UCSD-AML1 (cell line): ENCODE measurements at regions not wholly inside any gene's neighbourhood (a gene's known extent, or its start where the extent isn't known, plus 50 kb on each side); places are given as distances from the start of the nearest gene placed in this dataset.

ENCODE experiments used
- DNase-seq: peaks from one replicate; lab custom pipeline; 2025; ENCODE audit not compliant: unreplicated experiment; lab: John Stamatoyannopoulos, UW

DNA sequence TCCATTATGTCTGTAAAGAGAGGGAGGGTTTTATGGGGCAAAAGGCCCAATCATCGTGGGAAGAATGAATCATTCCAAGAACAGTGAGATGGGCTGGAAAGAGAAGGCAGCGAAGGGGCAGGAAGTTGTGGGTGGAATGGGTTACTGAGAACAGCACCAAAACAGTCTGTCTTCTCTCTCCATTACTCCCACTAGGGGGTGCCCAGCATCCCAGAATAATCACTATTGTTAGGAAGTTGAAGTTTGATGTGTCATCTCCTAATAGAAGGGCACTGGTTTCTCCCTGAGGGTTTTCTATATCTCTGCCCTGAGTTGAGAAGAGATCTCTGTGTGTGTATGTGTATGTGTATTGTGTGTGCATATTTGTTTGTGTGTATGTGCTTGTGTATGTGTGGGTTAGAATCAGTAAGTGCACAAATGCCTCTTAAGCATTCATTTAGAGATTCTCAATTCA is 76.6 kb upstream of the MAP4K3 start:
- peak; percentile 45 for DNase-seq

- DNase-seq, result no peak
These were observed 77.7 kb upstream of the MAP4K3 start for GRCh38 chr2:39514825-39515224.

GRCh38 chr2:39515273-39515896 is 78.3 kb upstream of the MAP4K3 start:
- no peak for DNase-seq

GRCh38 chr2:39515897-39516346 is 78.8 kb upstream of the MAP4K3 start:
- no peak for DNase-seq

DNA sequence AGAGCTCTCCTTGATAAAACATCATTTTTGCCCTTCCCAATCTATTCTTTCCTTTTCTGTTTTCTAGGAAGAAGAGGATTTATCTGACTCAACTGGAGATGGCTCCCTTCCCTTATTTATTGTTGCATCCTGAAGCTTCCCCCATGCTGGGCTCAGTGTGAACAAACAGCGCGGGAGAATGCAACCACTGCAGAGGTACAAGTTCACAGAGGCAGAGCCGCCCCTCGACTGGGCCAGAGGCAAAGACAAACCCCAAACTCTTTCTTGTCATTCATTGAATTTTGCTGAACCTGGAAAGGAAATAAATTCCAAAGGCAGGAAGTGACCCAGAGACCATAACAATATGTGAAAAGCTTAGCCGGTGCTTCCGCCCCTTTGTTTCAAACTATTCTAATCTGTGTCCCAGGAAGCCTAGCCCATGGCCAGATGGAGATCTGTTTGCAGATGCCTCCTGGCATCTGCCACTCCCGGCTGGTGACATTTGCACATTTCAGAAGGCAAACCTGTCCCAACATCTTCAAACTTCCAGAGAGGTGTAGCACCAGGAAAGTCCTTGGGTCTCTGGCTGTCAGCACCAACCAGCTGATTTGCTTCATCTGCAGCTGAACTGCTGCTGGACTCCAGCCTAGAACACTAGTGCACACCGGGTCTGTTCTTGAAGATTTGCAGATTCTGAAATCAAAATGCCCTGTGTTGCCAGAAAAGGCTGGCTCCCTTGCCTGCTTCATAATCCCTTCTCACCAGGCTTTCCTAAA is 79.4 kb upstream of the MAP4K3 start:
- no peak for DNase-seq

DNA sequence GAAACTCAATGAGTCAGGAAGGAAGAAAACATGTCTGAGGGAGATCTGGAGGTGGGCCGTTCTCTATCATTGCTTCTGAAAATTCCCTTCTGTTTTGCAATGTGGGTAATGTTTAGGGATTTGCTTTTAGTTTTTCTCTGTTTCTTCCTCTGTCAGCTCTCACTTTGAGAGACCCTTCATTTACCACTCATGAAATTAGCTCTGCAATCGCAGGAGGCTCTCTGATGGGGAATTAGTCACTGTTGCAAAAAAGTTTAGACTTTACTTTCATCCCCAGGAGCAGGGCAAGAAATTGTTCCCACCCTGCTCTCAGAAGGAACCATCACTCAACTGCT is 80.0 kb upstream of the MAP4K3 start:
- no peak for DNase-seq

DNA sequence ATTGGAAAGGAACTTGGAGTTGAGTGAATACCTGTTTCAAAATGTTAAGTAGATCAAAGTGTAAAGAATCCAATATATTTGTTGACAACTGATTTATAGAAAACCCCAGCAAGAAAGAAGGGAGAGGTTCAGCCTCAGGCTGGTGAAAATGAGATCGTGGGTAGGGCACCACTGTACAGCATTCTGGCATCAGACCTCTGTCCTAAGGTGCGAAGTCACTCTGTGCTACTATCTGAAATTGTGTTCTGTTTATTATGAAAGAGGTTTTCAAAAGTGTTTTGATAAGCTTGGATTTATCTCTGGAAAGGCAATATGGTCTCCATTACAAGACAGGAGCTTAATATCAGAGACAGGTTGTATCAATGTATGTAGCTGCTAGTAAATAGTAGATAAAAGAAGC is 80.5 kb upstream of the MAP4K3 start:
- no peak for DNase-seq

DNA sequence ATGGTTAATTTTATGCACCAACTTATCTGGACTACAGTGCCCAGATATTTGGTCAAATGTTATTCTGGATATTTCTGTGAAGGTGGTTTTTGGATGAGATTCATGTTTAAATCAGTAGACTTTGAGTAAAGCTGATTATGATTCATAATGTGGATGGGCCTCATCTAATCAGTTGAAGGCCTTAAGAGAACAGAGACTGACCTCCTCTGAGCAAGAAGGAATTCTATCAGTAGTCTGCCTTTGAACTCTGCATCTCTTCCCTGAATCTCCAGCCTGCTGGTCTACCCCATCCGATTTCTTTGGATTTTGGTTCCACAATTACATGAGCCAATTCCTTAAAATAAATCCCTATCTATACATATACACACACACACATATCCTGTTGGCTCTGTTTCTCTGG is 82.8 kb upstream of the MAP4K3 start:
- no peak for DNase-seq

DNA sequence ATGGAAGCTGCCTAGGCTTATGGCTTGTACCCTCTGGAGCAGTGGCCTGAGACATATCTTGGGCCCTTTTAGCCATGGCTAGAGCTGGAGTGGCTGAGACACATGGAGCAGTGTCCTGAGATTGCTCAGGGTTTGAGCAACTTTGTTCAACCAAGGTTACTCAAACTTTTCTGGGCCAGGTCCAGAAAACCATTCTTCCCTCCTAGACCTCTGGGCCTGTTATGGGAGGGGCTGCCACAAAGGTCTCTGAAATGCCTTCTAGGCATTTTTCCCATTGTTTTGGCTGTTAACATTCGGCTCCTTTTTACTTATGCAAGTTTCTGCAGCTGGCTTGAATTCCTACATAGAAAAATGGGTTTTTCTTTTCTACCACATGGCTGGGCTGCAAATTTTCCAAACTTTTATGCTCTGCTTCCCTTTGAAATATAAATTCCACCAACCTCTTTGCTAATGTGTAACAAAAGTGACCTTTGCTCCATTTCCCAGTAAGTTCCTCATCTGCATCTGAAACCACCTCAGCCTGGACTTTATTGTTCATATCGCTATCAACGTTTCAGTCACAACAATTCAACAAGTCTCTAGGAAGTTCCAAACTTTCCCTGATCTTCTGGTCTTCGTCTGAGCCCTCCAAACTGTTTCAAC is 84.9 kb upstream of the MAP4K3 start:
- DNase-seq, result no peak

- no peak for DNase-seq
These were observed 85.4 kb upstream of the MAP4K3 start for GRCh38 chr2:39522518-39522877.

DNA sequence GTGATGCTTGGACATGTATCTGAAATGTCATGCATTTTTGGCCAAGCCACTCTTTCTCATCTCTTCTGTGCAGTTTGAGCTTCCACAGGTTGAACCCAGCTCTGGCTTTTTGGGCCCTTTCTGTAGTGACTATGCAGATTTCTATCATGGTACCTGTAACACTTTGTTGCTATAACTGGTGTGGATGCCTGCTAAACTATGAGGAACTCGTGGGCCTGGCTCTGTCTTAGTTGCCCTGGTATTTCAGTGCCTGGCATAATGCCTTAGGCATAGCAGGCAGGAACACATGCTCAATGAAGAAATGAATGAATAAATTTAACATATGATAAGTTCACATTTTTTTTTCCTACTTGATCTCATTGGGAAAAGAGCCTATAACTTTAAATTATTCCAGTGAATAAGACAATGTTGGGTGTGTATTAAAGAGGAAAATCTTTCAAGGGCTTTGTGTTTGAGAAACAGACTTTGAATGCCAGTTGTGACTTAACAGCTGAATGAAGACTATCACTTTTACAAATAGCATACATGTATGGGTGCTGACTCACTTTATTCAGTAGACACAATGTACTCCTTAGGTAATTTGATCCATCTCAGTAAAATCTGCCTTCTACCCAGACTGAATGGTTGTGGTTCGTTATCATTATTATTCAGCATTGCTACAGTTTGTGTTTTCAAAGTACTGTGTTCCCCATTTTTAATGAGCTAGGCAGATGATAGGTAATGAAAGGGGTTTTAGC is 86.4 kb upstream of the MAP4K3 start:
- DNase-seq, result no peak

- DNase-seq, result no peak
These were observed 87.0 kb upstream of the MAP4K3 start for GRCh38 chr2:39524061-39524460.

- no peak for DNase-seq
These were observed 87.9 kb upstream of the MAP4K3 start for GRCh38 chr2:39524756-39525635.

- DNase-seq, result no peak
These were observed 88.7 kb upstream of the MAP4K3 start for GRCh38 chr2:39525636-39526412.

- DNase-seq, result no peak
These were observed 91.6 kb upstream of the MAP4K3 start for GRCh38 chr2:39528701-39529100.

DNA sequence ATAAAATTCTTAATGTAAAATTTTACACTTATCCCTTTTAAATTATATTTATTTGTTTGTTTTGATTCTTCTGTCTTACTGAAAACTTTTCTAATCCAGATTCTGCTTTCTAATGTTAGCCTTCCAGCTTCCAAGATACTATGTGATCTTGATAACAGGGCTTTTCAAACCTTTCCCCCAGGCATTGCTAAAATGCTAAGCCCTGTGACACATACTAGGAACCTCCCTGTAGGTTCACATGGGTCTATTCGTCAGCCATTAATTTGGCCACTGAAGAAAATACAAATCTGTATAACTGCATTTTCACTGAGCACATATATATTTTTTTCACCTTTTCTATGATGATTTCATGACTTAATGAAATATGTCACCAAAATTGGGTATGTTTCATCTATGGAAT is 92.8 kb upstream of the MAP4K3 start:
- DNase-seq, result no peak

GRCh38 chr2:39530411-39530866 is 93.4 kb upstream of the MAP4K3 start:
- no peak for DNase-seq

- DNase-seq, result no peak
These were observed 94.2 kb upstream of the MAP4K3 start for GRCh38 chr2:39531220-39531777.

GRCh38 chr2:39532933-39533332 is 95.8 kb upstream of the MAP4K3 start:
- no peak for DNase-seq
